HG02884 (cell line): ENCODE measurements at regions not wholly inside any gene's neighbourhood (a gene's known extent, or its start where the extent isn't known, plus 50 kb on each side); places are given as distances from the start of the nearest gene placed in this dataset.
"Not testable (repeated sequence)": the region's sequence is repeated elsewhere in the genome, so short reads cannot be mapped to it uniquely, and the experiment has no call there.

Experiments
- ATAC-seq: cut with Tn5 transposase; IDR thresholded peaks from one replicate; pipeline ENCODE4 v1.9.1; 2021; ENCODE audit warnings: mild to moderate bottlenecking, moderate library complexity; ENCODE audit not compliant: unreplicated experiment

- ATAC-seq: no peak
Observed at GRCh38 chr4:162945713-162946112, 221.0 kb downstream of the NAF1 start.

- no peak for ATAC-seq
Observed at GRCh38 chr4:162943263-162943662, 223.4 kb downstream of the NAF1 start.

DNA sequence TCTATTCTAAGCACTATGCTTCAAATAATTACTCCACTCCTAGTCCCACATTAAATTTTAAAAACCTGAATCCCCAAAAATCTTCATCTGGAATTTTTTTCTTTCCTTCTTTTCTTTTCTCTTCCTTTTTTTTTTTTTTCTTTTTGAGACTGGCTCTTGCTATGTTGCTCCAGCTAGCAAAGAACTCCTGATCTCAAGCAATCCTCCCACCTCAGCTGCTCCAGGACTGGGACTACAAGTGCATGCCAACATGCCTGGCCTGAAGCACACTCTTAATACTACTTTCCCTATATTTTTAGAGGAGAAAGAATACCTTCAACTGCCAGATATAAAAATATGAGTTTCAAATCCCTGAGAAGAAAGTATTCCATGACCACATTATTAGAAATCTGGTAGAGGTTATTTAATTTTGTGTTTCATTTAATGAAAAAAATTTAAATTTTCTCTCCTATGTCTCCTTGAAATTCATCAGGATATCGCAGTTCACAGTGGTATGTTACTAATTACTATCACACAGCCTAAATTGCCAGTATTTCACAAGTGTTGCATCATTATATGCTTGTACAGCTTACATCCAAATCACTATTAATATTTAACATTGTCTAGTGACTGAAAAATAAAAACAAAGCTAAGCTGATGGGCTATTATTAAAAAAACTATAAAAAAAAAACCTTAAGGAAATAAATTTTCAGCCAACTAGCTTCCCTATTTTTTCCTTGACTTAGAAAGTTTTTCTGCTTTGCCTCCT is 227.8 kb downstream of the NAF1 start:
- ATAC-seq: no peak

- ATAC-seq: no peak
Observed at GRCh38 chr4:162935214-162935613, 231.5 kb downstream of the NAF1 start.

- no peak for ATAC-seq
Observed at GRCh38 chr4:162931286-162931685, 235.4 kb downstream of the NAF1 start.

GRCh38 chr4:162921178-162921785 is 245.4 kb downstream of the NAF1 start:
- ATAC-seq: no peak

DNA sequence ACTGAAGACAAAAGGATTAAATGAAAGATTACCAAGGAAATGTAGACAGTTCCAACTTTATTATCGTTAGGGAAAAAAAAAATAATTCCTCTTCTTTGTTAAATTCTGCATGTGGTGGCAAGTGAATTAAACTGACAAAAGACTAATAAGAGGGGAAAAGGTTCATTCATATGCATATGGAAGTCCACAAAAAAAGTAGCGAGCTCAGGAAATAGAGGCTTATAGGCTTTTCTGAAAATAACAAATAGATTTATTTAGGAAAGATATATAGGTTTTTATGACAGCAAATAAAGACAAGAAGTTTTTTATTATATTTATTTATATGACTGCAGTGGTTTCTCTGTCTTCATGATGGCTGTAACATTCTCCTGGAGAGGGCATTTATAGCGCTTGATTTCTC is 246.0 kb downstream of the NAF1 start:
- no peak for ATAC-seq

GRCh38 chr4:162912482-162912881 is 254.2 kb downstream of the NAF1 start:
- ATAC-seq: no peak

GRCh38 chr4:162911349-162911748 is 255.3 kb downstream of the NAF1 start:
- no peak for ATAC-seq

- ATAC-seq: no peak
Observed at GRCh38 chr4:162909952-162910351, 256.7 kb downstream of the NAF1 start.

DNA sequence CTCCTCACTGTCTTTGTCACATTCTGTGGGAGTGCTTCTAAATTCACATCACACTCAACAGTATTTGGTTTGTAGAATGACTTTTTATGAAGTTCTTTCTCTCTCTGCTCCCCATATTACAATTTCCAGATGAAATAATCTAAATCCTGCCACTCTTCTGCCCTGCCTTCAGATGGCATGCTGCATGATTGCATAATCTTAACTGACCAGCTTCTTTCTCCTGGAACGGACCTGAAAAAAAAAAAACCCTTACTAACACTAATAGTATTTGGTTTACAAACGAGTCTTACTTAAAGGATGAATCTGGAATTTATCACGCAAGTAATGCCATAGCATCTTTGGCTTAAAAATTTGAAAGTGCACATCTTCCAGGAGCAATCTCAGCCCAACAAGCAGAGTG is 272.3 kb downstream of the NAF1 start:
- ATAC-seq: no peak

DNA sequence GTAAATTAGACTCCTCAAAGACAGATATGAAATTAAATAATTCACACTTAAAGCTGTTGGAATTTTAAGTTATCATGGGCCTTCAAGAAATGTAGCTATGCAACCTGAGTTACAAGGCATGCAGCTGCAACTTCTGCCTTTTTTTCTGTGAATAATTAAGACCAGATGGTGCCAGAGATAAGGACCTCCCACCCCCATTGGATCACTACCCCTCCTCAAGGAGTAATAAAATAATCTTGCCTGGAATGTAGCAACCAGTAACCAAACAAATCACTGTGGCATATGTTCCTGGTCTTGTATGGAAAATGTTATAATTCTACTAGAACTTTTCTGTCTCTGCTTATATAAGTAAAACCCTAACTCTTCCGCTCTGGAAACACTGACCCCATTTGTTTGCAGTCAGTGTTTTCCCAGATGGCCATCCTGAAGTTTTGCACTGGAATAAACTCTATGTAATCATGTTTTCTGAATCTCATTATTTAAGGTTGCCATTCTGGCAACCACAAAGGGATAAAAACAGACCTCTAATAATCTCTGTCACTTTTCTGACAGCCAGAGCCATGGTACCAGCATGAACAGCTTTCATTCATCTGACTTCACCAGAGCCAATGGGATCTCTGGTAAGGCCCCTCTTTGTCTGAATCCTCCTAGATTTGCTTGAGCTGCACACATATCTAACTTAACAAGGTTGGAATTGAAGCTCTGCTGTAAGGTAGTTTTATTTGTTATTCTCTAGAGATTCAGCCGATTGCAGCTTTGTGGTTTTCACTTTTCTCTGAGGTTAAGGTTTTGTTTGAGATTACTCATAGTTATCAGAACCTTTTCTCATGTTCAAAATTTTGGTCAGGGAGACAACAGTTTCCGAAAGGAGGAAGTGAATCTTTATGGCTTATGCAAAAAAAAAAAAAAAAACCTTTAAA is 274.6 kb downstream of the NAF1 start:
- ATAC-seq: peak; percentile 98

DNA sequence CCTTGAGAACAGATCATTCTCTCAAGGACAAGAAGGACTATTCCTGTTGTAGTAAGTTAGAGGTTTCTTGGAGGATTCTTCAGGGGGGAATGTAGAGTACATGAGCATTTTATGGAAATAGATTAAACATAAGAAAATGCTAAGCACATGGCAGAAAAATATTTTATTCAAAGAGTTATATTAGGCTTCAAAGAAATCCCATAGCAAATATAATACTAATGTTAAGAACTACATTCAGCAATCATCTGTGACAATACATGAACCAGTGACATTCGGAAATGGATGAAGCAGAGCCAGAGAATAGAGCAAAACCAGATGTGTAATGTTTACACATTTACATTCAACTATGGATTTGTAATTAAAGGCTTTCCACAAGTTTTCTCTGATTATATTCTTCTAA is 288.6 kb downstream of the NAF1 start:
- no peak for ATAC-seq

- no peak for ATAC-seq
Observed at GRCh38 chr4:162874748-162875147, 291.9 kb downstream of the NAF1 start.

DNA sequence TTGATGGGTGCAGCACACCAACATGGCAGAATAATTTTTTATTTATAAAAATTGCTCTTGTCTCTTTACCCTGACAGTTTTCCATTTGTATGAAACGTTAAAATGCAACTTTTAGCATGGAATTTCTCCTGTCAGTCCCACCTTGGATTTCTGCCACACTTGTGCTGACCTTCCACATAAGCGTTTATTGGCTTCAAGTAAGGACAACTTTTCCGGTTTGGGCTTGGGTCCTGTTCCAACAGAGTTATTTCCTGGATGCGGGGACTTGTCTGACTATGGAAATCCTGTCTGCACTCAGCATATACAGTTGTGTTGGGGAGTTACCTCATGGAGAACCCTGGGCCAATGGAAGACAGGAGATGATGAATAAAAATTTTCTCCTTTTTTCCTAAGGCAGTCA is 294.7 kb downstream of the NAF1 start:
- ATAC-seq: no peak

DNA sequence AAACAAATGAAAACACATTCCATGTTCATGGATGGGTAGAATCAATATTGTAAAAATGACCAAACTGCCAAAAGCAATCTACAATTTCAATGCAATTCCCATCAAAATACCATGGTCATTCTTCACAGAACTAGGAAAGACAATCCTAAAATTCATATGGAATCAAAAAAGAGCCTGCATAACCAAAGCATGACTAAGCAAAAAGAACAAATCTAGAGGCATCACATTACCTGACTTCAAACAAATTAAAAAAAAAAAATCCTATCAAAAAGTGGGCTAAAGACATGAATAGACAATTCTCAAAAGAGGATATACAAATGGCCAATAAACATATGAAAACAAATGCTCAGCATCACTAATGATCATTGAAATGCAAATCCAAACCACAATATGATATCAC is 297.5 kb downstream of the NAF1 start:
- no peak for ATAC-seq

GRCh38 chr4:162866565-162866964 is 300.1 kb downstream of the NAF1 start:
- no peak for ATAC-seq

DNA sequence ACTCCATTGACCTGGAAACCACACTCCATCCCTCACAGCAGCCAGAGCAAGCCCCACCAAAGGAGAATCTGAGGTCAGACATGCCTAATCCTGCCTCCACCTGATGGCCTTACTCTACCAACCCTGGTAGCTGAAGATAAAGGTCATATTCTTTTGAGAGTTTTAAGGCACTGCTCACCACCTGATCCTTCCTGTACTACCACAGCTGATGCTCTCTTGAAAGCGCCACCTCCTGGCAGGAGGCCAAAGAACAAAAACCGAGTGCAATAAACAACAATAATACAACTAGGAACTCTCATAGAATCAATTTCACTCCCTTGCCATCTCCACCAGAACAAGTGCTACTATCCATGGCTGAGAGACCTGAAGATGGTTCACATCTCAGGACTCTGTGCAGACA is 301.6 kb downstream of the NAF1 start:
- ATAC-seq: no peak

- no peak for ATAC-seq
Observed at GRCh38 chr4:162853788-162854187, 312.9 kb downstream of the NAF1 start.

DNA sequence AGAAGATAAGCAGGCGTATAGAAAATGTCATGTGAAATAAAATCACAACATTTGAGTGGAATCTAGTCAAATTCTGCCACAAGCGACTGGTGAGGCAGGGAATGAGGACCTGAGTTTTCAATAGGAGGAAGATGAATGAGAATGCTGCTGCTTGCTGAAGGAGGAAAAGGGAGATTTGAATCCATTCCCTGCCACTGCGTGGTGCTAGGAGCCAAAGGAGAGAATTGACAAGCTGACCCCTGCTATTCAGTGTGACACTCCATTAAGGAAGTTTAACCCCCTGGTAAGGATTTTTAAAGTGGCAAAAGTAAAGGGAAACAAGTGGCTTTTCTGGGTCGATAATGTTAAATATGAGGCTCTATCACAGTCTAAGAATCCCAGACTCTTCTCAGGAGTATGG is 314.0 kb downstream of the NAF1 start:
- no peak for ATAC-seq

- ATAC-seq: not testable (repeated sequence)
Observed at GRCh38 chr4:162851241-162851758, 315.4 kb downstream of the NAF1 start.
